SU-DHL-6 (cell line): ENCODE measurements at regions not wholly inside any gene's neighbourhood (a gene's known extent, or its start where the extent isn't known, plus 50 kb on each side); places are given as distances from the start of the nearest gene placed in this dataset.

Experiments used
- EZH2phosphoT487 ChIP-seq: fragments of 200-600 bp; sonication (generic), shearing (Covaris generic); conservative IDR thresholded peaks from 2 replicates; pipeline ENCODE4 v1.6.1; 2018; ENCODE audit warnings: mild to moderate bottlenecking, antibody characterized with exemption, low read length, moderate library complexity, mixed read lengths
- TF ChIP-seq, protein P1 (sequence below): fragments of 200-600 bp; sonication (generic); IDR thresholded peaks from one replicate; pipeline ENCODE4 v1.5.1; 2017; ENCODE audit warnings: antibody characterized with exemption, mild to moderate bottlenecking, low read length, moderate library complexity; ENCODE audit not compliant: insufficient read depth, poor library complexity, severe bottlenecking

DNA sequence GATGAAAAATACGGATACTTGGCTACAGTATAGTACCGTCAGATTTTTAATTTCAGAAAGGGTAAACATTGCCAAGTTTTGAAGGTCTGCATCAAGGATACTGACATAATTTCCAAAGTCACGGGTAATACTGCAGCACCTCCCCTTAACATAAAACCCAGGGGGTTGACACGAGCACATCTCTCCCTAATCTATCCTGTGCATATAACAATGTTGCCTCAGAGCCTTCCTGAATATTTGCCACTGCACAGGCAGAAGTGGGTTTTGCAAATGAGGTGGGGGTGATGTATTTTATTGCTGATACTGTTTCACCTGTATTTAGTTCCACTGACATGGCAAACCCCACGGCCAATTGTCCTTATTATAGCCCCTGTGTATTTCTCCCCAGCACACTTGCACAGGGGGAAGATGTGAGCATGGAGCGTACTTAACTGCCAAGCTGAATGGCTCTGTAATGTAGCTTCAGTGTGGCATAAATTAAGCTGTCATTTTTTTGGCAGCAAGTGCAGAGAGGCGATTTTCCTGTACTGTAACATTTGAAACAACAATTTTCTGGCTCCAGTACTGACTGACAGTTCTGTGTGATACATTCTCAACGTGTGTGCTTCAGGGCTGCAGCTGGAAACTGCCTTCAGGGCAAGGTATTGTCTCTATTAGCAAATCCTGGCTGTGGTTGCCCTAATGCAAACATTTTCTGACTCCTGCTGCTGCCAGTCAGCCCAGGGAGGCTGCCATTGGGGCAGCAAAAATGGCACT, 299.6 kb upstream of the SP4 start:
- no peak for TF ChIP-seq EZH2phosphoT487
- TF ChIP-seq, protein P1, sequence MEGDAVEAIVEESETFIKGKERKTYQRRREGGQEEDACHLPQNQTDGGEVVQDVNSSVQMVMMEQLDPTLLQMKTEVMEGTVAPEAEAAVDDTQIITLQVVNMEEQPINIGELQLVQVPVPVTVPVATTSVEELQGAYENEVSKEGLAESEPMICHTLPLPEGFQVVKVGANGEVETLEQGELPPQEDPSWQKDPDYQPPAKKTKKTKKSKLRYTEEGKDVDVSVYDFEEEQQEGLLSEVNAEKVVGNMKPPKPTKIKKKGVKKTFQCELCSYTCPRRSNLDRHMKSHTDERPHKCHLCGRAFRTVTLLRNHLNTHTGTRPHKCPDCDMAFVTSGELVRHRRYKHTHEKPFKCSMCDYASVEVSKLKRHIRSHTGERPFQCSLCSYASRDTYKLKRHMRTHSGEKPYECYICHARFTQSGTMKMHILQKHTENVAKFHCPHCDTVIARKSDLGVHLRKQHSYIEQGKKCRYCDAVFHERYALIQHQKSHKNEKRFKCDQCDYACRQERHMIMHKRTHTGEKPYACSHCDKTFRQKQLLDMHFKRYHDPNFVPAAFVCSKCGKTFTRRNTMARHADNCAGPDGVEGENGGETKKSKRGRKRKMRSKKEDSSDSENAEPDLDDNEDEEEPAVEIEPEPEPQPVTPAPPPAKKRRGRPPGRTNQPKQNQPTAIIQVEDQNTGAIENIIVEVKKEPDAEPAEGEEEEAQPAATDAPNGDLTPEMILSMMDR: no peak
